Activated CD4-positive, alpha-beta T cell treated with anti-CD3 and anti-CD28 coated beads, Interleukin-2, amount 50 U/mL, for 24 hours (primary cell): ENCODE measurements at regions not wholly inside any gene's neighbourhood (a gene's known extent, or its start where the extent isn't known, plus 50 kb on each side); places are given as distances from the start of the nearest gene placed in this dataset.
"Not testable (repeated sequence)": the region's sequence is repeated elsewhere in the genome, so short reads cannot be mapped to it uniquely, and the experiment has no call there.

Experiments used
- DNase-seq, 2 donors: peaks; one replicate each; pipeline ENCODE4 v3.0.0-alpha.2; 2020; ENCODE audit warnings: low read depth in 1 of 2, low spot score in 1 of 2

DNA sequence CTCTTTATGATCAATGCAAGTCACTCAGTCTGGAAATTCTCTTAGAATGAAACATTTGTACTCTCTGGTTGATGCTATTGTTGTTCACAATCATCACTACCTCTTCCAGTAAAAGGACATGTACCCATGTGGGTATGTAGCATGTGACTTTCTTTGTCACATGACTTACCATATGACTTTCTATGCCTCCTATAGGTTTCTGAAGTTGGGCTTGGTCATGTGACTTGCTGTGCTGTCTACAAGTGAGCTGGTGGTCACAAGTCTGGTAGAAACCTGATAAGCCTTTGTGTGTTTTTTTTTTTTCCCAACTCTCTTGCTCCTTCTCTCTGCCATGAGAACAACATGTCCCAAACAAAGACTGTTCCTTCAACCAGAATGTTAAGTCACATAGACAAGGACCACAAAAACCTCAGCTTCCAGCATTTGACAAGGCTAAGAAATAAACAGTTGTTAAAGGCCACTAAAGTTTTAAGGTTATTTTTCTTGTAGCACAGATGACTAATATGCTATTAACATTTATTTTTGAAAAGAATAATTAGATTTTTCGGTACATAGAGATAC is 379.2 kb upstream of the SLC35B3 start:
- DNase-seq, result no peak

DNA sequence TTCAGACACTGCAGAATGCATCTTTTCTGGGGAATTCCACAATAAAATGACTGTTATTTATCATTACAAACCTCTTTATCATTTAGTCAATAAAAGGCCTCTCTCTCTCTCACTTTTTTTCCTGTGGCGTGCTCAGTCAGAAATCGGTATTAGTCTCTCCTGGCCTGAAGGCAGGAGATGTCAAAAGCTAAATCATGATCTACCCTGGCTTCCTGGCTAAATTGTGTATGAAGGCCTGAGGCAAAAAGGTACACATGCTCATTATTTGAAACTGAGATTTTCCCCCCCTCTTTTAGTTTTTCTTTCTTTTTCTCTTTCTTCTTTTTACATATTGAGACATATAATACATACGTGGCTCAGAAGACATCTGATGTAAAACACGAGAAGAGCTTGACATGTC is 375.0 kb upstream of the SLC35B3 start:
- no peak for DNase-seq

- no peak for DNase-seq
Measured at GRCh38 chr6:8809662-8810061, 374.3 kb upstream of the SLC35B3 start.

DNA sequence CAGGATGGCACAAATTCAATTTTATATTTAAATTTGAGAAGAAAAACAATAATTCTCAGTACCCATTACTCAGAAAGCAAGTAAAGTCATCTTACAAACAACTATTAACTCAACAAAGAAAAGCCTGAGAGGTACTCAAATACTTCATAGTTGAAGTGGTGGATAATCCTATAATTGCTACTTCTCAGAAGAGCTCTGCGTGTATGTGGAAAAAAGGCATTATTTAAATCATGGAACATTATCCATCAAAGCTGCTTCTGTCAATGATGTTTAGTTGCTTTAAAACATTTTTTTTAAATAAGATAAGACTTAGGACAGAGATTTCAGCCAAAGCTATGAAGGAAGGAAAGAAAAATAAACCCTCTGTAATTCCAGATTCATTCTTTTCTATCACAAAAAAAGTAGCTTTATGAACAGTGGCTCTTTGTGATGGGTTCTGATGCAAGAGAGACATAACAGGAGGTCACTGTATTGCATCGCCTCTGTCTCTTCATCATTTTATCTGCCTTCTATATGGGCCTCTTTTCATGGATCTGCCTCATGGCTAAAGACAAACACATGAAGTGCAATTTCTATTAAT is 367.9 kb upstream of the SLC35B3 start:
- DNase-seq, result no peak

DNA sequence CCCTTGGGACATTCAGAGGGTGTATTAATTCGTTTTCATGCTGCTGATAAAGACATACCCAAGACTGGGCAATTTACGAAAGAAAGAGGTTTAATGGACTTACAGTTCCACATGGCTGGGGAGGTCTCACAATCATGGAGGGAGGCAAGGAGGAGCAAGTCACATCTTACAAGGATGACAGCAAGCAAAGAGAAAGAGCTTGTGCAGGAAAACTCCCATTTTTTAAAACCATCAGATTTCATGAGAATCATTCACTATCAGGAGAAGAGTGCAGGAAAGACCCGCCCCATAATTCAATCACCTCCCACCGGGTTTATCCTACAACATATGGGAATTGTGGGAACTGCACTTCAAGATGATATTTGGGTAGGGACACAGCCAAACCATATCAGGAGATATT is 367.1 kb upstream of the SLC35B3 start:
- DNase-seq, result not testable (repeated sequence)

DNA sequence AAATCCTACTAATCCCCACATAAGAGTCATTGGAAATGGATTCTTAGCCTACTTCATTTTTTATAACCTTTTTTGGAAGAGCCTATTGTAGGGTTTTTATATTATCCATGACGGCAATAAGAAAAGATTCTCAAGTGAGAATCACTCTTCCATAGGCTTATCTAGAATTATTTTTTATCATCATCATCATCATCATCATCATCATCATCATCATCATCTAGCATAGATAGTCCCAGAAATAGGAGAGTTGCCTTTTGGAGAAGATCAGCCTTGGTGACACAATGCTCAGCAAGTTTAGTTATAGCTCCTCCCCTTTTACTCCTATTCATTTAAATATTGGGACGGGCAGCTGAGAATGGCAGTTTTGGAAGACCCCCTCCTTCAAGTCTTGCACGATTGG is 359.1 kb upstream of the SLC35B3 start:
- DNase-seq, result no peak

- DNase-seq, result no peak
Measured at GRCh38 chr6:8789878-8790277, 354.5 kb upstream of the SLC35B3 start.

- no peak for DNase-seq
Measured at GRCh38 chr6:8785223-8785622, 349.9 kb upstream of the SLC35B3 start.

- DNase-seq, result no peak
Measured at GRCh38 chr6:8783191-8783590, 347.8 kb upstream of the SLC35B3 start.

DNA sequence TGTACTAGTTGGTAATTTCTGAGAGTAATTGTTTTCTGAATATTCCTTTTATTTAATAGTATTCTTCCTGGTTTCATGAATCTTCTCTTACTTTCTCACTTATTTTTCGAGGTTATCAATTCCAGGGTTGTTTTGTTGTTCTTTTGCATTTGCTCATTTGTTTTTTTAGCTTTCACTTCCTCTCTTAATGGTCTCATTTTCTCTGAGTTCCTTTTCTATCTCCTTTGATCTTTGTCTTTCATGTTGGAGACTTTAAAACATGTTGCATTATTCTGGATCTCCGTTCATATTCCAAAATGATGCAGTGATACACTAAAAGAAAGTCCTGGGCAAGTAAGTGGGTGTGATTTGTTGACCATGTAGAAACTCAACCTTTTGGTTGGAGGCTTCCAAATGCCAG is 345.3 kb upstream of the SLC35B3 start:
- DNase-seq, result no peak

DNA sequence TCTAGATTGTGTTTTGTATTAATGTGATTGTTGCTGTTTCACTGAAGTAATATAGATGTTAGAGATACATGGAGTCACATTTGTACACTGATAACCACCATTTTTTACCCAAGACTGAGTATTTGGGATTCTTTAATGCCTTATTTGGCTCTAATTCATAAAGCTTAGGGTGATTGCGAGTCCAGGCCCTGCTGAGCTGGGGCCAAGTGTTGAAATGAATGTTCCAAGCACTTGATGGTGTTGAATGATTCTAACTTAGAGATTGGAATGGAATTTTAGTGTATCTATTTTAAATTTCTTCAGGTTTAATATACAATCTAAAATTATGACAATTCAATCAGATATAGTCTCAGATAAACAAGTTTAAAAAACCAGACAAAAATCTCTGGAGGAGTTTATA is 329.4 kb upstream of the SLC35B3 start:
- no peak for DNase-seq

DNA sequence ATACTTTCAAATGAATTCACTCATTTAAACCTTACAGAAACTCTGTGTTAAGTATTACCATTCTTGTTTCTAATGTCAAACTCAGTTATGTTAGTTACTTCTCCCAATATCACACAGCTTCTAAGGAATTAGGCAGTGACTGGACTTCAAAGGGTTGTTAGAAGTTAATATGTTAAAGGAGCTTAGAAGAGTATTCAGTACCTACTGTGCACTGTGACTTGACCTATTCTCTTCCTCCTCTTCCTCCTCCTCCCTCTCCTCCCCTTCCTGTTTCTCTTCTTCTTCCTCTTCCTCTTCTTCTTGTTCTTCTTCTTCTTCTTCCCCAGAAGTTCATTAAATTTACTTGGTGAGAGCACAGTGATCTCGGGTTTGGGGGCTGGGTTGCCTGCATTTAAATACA is 325.6 kb upstream of the SLC35B3 start:
- DNase-seq, result no peak

GRCh38 chr6:8758412-8758811 is 323.1 kb upstream of the SLC35B3 start:
- DNase-seq, result no peak

DNA sequence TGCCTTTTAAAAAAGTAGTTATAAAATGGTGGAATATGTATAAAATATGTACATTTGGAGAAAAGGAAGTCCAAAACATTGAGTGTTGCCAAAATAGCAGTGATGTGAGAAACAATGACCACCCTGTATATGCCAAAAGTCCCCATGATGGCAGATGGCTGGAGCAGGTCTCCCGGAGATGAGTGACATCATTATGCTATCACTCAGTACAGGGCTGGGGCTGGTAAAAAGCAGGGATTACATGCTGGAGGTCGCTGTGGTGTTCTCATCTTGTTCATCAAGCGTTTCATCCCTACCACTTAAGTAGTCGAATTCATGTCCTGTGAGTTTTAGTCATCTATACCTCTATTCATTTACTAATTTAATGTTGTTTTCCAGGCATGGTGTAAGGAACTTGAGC is 315.3 kb upstream of the SLC35B3 start:
- DNase-seq, result no peak

GRCh38 chr6:8749465-8749864 is 314.1 kb upstream of the SLC35B3 start:
- DNase-seq, result no peak

- DNase-seq, result no peak
Measured at GRCh38 chr6:8743170-8743745, 307.9 kb upstream of the SLC35B3 start.

- no peak for DNase-seq
Measured at GRCh38 chr6:8739454-8739853, 304.1 kb upstream of the SLC35B3 start.

DNA sequence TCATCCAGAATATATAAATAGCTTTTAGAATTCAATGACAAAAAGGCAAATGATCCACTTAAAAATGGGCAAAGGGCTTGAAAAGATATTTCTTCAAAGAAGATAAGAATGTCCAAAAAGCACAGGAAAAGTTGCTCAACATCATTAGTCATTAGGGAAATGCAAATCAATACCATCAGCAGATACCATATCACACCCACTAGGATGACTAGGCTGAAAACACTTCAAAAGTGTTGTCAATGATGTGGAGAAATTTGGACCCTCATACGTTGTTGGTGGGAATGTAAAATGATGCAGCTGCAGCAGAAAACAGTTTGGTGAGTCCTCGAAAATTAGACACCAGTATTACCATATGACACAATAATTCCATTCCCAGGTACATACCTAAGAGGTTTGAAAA is 303.6 kb upstream of the SLC35B3 start:
- no peak for DNase-seq

DNA sequence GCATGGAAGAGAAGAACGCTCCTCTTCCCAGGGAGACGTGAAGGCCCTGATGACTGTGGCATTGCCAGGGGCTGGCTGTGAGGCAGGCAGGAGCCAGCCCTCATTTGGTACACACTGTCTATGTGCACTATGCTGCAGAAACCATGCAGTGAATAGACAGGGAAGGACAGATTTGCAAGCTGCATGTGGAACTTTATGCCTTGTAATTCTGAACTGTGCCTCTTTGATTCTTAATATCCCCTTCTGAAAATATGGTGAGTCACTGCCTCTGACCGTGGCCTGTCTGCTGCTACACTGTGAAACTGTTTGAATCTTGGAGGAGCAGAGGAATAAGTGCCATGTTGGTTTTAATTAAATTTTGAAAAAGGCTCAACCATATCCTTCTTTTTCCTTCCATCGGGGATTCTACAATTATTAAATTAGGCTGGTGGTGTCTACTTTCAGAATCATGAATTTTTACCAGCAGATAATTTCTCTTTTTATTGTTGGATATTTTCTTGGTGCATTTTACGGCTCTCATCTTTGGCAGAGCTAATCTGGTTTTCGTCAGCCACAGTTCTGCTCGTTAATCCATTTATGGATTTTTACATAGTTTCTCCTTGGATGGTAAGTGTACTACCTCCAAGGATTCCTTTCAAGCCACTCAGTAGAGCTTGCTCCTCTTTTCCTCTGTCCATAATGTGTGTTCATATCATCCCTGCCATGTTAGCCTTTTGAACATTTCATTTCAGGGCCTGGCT is 301.0 kb upstream of the SLC35B3 start:
- DNase-seq, result no peak

- no peak for DNase-seq
Measured at GRCh38 chr6:8733879-8734278, 298.5 kb upstream of the SLC35B3 start.

DNA sequence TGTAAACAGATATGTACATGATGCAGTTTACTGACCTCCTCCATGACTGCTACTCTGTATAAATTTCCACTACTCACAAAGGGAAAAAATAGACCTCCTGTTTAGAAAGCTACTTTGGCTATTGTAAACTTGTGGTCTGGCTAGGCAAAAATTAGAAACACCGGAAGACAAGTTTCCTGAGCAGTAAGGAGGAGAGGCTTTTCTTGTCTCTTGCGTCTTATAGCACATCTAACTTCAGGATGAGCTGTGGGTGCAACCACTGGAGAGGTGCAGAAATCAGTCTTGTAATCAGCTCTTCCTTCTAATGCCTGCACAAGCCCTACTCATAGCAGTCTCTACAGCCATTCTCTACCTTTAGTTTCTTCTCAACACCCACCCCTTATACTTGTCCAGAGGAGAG is 296.5 kb upstream of the SLC35B3 start:
- DNase-seq, result no peak

GRCh38 chr6:8710668-8711431 is 275.5 kb upstream of the SLC35B3 start:
- DNase-seq, result no peak
